Central memory CD4-positive, alpha-beta T cell (primary cell): ENCODE measurements at regions not wholly inside any gene's neighbourhood (a gene's known extent, or its start where the extent isn't known, plus 50 kb on each side); places are given as distances from the start of the nearest gene placed in this dataset.

ENCODE experiments used
- DNase-seq: peaks from one replicate; pipeline ENCODE4 v3.0.0; 2022

GRCh38 chr18:71212222-71212621 is 923.4 kb downstream of the SOCS6 start:
- DNase-seq, result no peak

GRCh38 chr18:71209944-71210343 is 921.1 kb downstream of the SOCS6 start:
- DNase-seq, result no peak

DNA sequence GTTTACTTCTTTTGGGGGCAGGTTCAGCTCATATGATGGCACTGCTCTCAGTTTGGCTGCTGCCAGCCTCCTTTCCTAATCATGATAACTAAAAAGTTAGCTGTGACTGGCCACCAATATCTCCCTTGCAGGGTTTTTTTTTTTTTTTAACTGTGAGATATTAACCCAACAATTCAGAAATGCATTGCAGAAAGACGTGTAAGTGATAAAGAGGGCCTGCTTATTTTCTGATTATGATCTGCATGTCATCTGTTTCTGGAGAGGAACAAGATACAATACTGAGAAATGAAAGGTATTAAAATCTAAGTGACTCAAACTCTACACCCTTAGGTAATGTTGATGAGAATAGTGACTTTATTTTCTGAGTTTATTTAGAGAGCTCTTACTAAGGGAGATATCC is 905.6 kb downstream of the SOCS6 start:
- DNase-seq, result no peak

GRCh38 chr18:71189581-71189980 is 900.7 kb downstream of the SOCS6 start:
- DNase-seq, result no peak

DNA sequence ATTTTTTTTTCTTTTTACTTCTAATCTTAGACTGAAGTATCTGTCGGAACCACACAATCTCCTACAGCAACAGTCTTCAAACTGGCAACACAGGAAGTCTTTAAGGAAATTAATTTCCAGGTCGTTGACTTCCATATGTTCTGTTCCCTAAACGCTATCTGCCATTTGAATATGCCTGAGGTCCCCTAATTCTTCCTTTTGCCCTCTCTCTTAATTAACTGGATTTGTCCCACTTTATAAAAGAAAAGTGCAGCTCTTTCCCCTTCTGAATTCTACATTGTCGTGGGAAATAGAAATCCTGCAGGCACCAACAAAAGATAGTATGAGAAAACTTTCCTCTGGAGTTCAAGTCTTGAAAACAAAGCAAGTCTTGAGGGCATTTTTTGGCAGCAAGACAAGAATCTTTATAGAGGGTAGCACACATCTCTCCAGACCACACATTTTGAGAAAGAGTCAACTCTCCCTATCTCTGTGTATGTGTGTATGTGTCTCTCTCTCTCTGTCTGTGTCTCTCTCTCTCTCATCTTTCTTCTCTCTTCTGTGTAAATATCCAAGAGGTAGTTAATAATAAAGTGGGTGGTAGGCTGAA is 879.8 kb downstream of the SOCS6 start:
- DNase-seq, result no peak

GRCh38 chr18:71136487-71136886 is 847.6 kb downstream of the SOCS6 start:
- DNase-seq, result no peak

- DNase-seq, result no peak
Measured at GRCh38 chr18:71134122-71134521, 845.3 kb downstream of the SOCS6 start.

DNA sequence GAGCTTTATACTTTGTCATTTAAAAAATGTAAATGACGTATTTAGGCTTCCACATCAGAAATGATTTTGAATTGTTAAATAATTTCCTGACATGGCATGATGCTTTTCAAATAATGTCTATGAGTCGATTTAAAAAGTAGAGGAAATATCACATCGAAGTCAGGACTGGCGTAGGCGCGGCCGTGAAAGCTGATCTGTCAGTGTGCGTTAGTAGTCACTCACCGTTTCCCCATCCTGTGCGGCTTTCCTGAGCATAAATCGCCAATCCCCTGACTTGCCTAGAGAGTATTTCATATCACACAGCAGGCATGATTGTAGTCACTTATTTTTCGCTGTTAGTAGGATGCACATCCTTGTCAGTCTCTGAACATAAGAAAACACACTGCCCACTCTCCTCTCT is 843.1 kb downstream of the SOCS6 start:
- DNase-seq, result no peak

- DNase-seq, result no peak
Measured at GRCh38 chr18:71130351-71130750, 841.5 kb downstream of the SOCS6 start.

DNA sequence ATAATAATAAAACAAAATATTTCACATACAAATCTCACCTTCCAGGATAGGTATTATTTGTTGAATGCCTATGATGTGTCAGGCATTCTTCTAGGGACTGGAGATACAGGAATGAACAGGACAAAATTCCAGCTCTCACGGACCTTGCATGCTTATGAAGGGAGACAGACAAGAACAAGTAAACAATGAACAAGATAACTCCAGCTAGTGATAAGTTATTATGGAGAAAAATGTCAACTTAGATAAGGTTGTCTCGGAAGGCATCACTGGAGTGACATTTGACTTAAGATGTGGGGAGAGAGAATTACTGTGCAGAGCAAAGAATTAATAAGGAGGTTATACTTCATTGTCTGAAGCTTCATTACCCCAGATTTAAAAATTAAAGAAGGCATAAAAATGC is 836.7 kb downstream of the SOCS6 start:
- DNase-seq, result no peak

- DNase-seq, result no peak
Measured at GRCh38 chr18:71116535-71116934, 827.7 kb downstream of the SOCS6 start.

DNA sequence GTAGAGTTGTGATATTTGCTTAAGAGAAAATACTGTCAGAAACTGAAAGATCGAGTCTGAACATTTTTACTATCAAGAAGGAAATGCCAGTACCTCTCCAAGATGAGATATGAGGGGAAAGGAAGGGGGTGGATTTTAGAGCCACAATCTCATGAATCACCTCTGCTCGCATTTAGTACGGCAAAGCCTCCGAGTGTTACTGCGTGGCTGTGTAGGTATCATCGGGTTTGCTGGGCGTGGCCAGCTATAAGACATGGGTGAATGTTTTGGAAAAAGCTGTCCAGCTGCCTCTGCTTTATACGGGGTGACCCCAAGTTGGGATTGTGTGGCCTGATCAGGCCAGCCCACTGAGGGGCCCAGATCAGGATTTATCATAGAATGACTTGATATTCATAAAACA is 826.4 kb downstream of the SOCS6 start:
- DNase-seq, result no peak

DNA sequence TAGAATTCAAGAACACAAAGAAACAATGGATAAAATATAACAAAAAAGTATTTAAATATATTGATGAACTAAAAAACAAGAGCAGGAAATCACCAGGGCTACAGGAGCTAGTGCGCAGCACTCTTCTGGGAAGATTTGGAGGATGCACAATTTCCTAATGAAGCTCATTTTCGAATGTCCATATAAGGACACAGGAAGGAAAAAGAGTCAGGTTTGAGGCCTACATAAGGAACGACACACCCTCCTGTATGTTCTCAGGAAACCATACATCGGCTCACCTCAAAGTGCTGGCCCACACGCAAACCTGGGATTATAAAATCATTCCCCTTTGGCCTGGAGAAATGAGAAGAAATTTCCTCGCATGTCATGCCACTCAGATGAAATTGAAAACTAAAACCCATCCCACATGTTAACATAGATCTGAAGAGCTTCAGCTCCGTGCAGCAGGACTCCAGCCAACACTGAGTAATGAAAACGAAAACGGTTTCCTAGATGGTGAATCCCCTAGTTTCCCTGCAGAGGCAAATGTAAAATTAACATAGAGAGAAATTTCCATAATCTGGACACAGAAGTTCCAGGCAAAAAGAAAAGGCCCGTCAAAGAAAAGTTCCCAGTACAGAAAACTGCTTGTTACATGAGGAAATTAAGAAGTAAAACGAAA is 825.8 kb downstream of the SOCS6 start:
- DNase-seq, result no peak

DNA sequence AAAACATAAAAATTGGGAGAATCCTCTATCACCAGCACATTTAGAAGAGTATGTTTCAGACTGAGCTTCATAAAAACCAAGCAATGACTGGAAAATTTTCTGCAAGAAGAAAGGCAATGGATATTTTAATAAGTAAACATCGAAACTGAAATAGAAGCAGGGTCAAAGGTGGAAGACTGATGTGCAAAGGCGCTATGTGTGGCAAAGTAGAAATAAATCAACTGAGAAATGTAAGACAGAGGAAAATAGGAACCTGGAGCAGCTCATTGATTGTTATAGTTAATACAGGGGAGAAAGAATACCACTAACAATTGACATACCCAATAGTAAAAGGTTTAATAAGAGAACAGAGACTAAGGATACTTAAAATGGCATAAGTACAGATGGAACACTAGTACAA is 818.4 kb downstream of the SOCS6 start:
- no peak for DNase-seq

GRCh38 chr18:71106701-71107100 is 817.9 kb downstream of the SOCS6 start:
- DNase-seq, result no peak

DNA sequence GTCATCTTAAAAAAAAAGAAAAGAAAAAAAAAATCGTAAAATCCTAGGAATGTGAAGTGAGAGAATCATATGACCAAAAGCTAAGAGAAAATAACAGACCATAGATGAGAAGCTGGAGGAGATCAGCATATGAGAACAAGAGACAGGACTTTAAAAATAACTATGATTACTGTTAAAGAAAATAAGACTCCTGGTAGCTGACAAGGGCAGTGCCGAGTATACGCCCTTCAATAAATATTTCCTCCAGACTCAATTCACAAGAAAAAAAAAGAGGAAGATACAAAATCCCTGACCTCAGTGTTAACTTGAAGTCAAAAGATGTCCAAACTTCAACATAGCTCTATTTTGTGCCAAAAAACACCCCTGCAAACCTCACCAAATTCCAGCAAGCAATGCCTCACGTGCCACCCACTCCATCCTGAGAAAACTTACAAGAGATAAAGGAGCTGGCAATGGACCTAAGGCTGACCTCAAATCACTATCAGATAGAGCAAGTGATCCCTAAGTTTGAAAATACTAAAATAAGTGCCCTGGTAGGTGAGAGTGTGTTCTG is 817.2 kb downstream of the SOCS6 start:
- no peak for DNase-seq

- DNase-seq, result no peak
Measured at GRCh38 chr18:71105078-71105819, 816.4 kb downstream of the SOCS6 start.

GRCh38 chr18:71079606-71080005 is 790.8 kb downstream of the SOCS6 start:
- DNase-seq, result no peak

DNA sequence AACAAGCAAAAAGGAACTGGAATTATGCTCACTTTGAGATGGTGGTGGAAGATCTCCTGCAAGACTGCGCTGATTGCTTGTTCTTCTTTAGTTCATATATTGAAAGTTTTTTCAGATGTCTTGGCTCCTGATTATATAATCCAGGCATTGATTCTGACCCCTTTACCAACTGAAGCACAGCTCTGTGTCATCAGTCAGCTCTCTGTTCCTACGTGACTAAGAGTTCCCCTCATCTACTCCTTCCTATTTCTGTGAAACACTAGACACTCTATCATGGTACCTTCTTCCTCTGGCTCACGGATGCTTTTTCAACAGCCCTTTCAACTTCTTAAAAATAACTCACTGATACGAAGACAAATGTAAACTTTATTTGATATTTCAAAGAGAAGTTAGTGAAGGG is 788.6 kb downstream of the SOCS6 start:
- DNase-seq, result no peak

GRCh38 chr18:71075147-71075546 is 786.3 kb downstream of the SOCS6 start:
- no peak for DNase-seq

GRCh38 chr18:71068338-71068737 is 779.5 kb downstream of the SOCS6 start:
- DNase-seq, result no peak

DNA sequence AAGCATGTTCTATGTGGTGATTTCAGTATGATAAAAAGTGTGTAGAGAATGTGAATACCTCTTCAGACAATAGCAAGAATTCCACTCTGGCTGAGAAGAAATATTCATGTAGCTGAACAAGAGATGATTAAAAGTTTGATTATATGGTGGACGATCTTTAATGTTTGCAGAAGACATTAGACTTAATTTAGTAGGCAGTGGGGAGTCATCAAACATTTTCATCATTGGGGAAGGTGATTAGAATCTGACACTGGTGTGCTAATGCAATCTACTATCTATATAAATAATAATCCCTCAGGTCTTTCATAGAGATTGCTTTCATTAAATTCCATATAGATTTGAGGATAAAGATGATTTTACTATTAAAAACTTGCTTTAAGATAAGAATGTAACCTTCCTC is 761.0 kb downstream of the SOCS6 start:
- DNase-seq, result no peak

GRCh38 chr18:71047882-71048281 is 759.0 kb downstream of the SOCS6 start:
- no peak for DNase-seq
